Chondrocyte (in vitro differentiated cells): ENCODE measurements at regions not wholly inside any gene's neighbourhood (a gene's known extent, or its start where the extent isn't known, plus 50 kb on each side); places are given as distances from the start of the nearest gene placed in this dataset.

Experiments
- DNase-seq: peaks from one replicate; pipeline ENCODE4 v3.0.0; 2021; ENCODE audit warnings: mixed read lengths, low spot score
- H3K27ac Mint-ChIP-seq: one replicate; pipeline ENCODE4 v1.8.0; 2021; ENCODE audit warnings: mild to moderate bottlenecking, moderate library complexity, mixed read lengths; ENCODE audit not compliant: unreplicated experiment
- H3K27me3 Mint-ChIP-seq: 2 replicates; pipeline ENCODE4 v1.8.0; 2021; ENCODE audit warnings: low read depth, mixed read lengths
- H3K36me3 Mint-ChIP-seq: 2 replicates; pipeline ENCODE4 v1.8.0; 2021; ENCODE audit warnings: low read depth, mixed read lengths
- H3K4me1 Mint-ChIP-seq: 2 replicates; pipeline ENCODE4 v1.8.0; 2021; ENCODE audit warnings: low read depth, mild to moderate bottlenecking, mixed read lengths
- H3K4me3 Mint-ChIP-seq: one replicate; pipeline ENCODE4 v1.8.0; 2021; ENCODE audit warnings: mild to moderate bottlenecking, moderate library complexity, mixed read lengths; ENCODE audit not compliant: unreplicated experiment
- H3K9me3 Mint-ChIP-seq: 2 replicates; pipeline ENCODE4 v1.8.0; 2021; ENCODE audit warnings: low read depth, mixed read lengths
- CTCF ChIP-seq: fragments of 200-600 bp; sonication (generic); IDR thresholded peaks from 2 replicates; pipeline ENCODE4 v1.5.0; 2021; ENCODE audit warnings: antibody characterized with exemption, mild to moderate bottlenecking, moderate library complexity

- no peak for TF ChIP-seq CTCF
- no peaks in the 10 kb centered on the region for H3K36me3 Mint-ChIP-seq
- no peak for DNase-seq
- H3K27me3 Mint-ChIP-seq, result no peaks in the 10 kb centered on the region
- H3K9me3 Mint-ChIP-seq, result peaks cover 12% of the 10 kb centered on the region
- H3K4me3 Mint-ChIP-seq, result no peak overlapping the region
- no peak overlapping the region for H3K27ac Mint-ChIP-seq
- no peaks in the 10 kb centered on the region for H3K4me1 Mint-ChIP-seq
These were observed 1419.4 kb upstream of the CELF4 start for GRCh38 chr18:38984968-38985367.

GRCh38 chr18:38982072-38982471 lies 1416.5 kb upstream of the CELF4 start:
- no peak for DNase-seq
- Mint-ChIP-seq H3K4me1 (no peaks in the 10 kb centered on the region), H3K9me3 (peaks cover 12% of the 10 kb centered on the region), H3K36me3 (no peaks in the 10 kb centered on the region), H3K27ac (no peak overlapping the region), H3K27me3 (no peaks in the 10 kb centered on the region), H3K4me3 (no peak overlapping the region)
- TF ChIP-seq CTCF, result no peak

- Mint-ChIP-seq H3K4me1 (no peaks in the 10 kb centered on the region), H3K4me3 (no peak overlapping the region), H3K9me3 (peaks cover 6% of the 10 kb centered on the region), H3K27me3 (no peaks in the 10 kb centered on the region), H3K27ac (no peak overlapping the region), H3K36me3 (no peaks in the 10 kb centered on the region)
- DNase-seq, result no peak
- TF ChIP-seq CTCF, result no peak
These were observed 1415.8 kb upstream of the CELF4 start for GRCh38 chr18:38981389-38981788.

- no peaks in the 10 kb centered on the region for H3K4me1 Mint-ChIP-seq
- no peaks in the 10 kb centered on the region for H3K36me3 Mint-ChIP-seq
- H3K27me3 Mint-ChIP-seq, result no peaks in the 10 kb centered on the region
- H3K27ac Mint-ChIP-seq, result no peak overlapping the region
- no peak overlapping the region for H3K4me3 Mint-ChIP-seq
- H3K9me3 Mint-ChIP-seq, result peaks cover 3% of the 10 kb centered on the region
- no peak for TF ChIP-seq CTCF
- no peak for DNase-seq
These were observed 1414.8 kb upstream of the CELF4 start for GRCh38 chr18:38980420-38980819.

- Mint-ChIP-seq H3K4me1 (no peaks in the 10 kb centered on the region), H3K27ac (no peak overlapping the region), H3K27me3 (peaks cover 2% of the 10 kb centered on the region), H3K4me3 (no peak overlapping the region), H3K36me3 (no peaks in the 10 kb centered on the region), H3K9me3 (peaks cover 8% of the 10 kb centered on the region)
- DNase-seq, result no peak
- TF ChIP-seq CTCF, result no peak
These were observed 1407.0 kb upstream of the CELF4 start for GRCh38 chr18:38972571-38972970.
